HG03097 (cell line): ENCODE measurements at regions not wholly inside any gene's neighbourhood (a gene's known extent, or its start where the extent isn't known, plus 50 kb on each side); places are given as distances from the start of the nearest gene placed in this dataset.

Experiments
- ATAC-seq: cut with Tn5 transposase; IDR thresholded peaks from one replicate; pipeline ENCODE4 v1.9.1; 2021; ENCODE audit not compliant: unreplicated experiment, low FRiP score

- no peak for ATAC-seq
Observed at GRCh38 chr5:2183154-2184025, 300.7 kb upstream of the IRX4 start.

- ATAC-seq = no peak
Observed at GRCh38 chr5:2182020-2182419, 299.3 kb upstream of the IRX4 start.

DNA sequence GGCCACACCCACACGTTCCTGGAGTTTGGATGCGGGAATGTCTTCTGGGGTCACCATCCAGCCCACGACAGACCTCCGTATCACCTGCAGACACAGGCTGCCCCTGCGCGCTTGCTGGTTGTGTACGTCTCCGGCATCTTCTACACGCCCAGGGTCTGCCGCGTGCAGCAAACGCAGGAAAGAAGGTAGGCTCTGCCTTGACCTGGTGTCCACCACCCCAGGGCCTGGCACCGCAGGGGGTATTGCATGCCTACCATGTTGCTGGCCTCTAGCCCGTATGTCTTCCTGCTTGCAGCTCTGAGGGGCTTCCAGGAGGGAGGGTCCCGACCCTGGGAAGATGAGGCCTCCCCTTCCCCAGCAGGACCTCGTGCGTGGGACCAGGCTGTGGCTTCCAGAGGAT lies 298.8 kb upstream of the IRX4 start:
- ATAC-seq = no peak

GRCh38 chr5:2181149-2181548 lies 298.4 kb upstream of the IRX4 start:
- no peak for ATAC-seq

DNA sequence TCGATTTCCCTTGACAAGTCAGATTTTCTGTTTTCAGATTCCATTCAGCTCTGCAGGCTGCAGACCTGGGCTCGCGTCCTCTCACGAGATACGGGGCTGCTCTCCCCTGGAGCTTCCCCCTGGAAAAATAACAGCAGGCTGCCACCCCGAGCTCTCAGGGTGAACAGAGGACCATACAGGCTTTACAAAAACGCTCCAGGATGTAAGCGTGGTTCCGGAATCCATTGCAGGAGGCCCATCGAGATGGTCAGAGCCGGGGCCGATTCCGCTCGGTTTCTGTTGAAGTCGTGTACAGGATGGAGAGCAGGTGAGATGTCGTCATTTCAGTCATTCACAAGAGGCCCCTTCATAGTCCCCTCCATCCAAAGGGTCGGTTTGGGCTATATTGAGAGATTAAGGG lies 297.7 kb upstream of the IRX4 start:
- ATAC-seq = no peak

GRCh38 chr5:2179861-2180260 lies 297.1 kb upstream of the IRX4 start:
- ATAC-seq = no peak

DNA sequence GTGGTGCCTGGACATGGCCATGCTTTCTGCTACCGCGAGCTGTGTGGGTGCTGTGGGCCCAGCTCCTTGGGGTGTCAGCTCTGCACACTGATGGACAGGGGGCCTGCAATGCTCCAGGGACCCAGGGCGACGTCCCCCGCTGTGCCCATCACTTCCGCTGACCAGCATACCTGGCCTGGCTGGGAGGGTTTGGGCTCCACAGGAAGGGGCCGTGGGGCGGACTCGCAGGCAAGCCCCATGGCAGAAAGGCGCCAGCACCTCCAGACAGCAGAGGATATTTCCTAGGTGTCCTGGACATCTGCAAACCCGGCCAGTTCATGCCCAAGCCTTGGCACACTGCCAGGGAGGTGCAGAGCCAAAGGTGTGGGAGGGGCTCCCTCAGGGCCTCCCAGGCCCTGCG lies 295.8 kb upstream of the IRX4 start:
- ATAC-seq = no peak

DNA sequence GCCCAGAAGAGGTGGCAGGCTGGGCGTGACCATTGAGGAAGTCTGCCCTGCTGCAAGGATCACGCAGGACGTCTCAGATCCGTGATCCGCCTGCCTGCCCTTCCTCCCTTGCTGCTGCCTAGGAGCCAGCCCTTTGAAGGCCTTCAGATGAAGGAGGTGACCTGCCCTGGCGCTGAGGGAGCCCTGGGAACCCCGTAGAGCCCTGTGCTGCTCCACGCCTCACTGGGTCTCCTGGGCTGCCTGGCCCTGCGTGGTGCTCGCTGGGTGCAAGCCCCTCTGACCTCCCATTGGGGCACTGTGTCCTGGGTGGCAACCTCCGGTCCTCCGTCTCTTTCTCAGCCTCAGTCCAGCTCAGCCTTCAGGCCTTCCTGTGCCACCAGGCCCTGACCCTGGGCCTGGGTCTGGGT lies 295.3 kb upstream of the IRX4 start:
- ATAC-seq = no peak

GRCh38 chr5:2177244-2177643 lies 294.5 kb upstream of the IRX4 start:
- no peak for ATAC-seq

GRCh38 chr5:2176581-2176980 lies 293.9 kb upstream of the IRX4 start:
- ATAC-seq = no peak

DNA sequence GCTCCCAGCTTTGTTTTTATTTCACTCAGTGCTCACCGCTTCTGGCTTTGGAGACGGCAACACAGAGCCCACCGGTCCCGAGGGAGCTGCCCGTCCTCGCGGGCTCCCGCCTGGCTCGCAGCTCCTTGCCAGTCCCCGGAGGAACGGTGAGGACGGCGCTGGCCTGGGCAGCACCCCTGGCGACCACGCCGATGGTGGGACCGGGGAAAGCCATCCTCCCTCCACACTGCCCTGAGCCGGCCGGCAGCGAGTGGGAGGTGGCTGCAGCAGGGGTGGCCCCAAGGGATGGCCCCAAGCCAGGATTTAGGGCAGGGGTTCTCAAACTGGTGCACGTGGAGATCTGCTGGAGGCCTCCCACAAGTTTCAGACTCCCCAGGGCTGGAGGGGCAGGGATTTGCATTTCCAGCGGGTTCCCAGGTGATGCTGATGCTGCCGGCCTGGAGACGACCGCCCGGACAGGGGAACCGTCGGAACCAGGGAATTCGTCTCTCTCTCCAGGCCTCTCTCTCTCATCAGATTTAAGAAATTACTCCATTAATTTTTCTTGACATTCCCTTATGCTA lies 293.2 kb upstream of the IRX4 start:
- no peak for ATAC-seq

- no peak for ATAC-seq
Observed at GRCh38 chr5:2175041-2175440, 292.3 kb upstream of the IRX4 start.

DNA sequence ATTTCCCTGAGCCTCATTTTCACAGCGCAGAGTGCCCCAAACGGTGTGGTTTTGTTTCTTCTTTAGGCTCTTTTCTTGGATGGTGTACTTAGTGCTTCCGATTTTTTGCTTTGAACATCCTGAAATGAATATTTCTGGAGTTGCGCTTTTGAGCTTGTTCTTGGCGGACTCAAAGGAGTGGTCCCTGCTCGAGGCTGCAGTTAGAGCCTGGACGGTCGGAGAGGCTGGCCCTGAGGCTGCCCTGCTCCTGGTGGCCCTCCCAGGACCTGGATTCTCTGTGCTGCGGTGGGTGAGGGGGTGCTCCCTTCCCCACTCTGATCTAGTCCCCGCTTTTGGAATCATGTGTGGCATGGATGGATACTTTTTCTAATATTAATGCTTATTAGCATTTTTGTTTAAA lies 291.8 kb upstream of the IRX4 start:
- ATAC-seq = no peak

- no peak for ATAC-seq
Observed at GRCh38 chr5:2173151-2173834, 290.6 kb upstream of the IRX4 start.

DNA sequence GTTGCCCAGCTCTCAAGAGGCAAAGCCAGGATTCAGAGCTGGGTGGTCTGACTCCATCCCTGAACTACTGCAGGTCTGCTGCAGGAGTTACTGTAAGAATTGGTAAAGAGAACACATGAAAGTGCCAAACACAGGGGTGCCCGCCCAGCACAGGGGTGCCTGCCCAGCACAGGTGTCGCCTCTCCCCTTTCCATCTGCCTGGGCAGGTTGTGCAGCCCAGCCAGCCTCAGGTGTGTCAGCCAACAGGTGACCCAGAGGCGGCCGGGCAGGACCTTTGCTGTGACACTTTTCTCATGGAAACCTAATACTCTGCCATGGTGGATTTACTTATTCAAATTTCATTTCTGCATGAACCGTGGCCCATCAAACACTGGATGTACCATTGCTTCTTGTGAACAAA lies 289.7 kb upstream of the IRX4 start:
- ATAC-seq = no peak

- ATAC-seq = no peak
Observed at GRCh38 chr5:2170761-2171160, 288.0 kb upstream of the IRX4 start.

GRCh38 chr5:2169850-2170760 lies 287.4 kb upstream of the IRX4 start:
- ATAC-seq = no peak

DNA sequence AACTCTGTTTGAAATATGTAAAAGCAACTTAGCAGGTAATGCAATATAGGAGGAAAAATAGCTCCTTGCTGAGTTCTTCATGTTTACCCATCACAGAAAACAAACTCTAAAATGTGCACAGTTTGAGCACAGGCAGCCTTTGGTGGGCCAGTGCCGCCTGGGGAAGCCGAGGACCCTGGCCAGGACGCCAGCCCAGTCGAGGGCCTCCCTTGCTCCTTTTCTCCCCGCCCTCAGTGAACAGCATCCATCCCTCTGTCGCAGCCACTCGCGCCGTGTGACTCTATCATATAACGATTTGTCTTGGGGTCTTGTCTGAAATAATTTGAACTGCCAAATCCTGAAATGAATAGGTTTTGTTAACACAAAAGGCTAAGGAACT lies 286.7 kb upstream of the IRX4 start:
- no peak for ATAC-seq

GRCh38 chr5:2168601-2169429 lies 286.1 kb upstream of the IRX4 start:
- no peak for ATAC-seq

DNA sequence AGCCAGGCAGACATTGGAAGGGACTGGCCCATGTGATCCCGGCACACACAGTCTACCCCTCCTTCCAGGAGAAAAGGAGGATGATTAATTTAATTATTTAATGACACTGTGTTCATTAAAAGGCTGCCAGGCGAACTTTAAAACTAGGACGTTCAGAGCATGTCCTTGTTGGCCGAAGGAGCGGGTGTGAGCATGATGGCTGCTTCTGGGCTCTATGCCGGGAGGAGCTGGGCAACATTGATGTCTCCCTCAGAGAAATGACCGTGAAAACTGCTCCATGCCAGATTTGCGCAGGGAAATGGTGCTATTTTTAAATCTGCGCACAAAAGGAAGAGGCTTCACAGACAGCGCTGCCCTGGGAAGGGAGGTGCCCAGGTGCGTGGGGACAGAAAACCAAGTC lies 284.9 kb upstream of the IRX4 start:
- ATAC-seq = no peak
